ENCODE measurements at regions not wholly inside any gene's neighbourhood (a gene's known extent, or its start where the extent isn't known, plus 50 kb on each side); places are given as distances from the start of the nearest gene placed in this dataset.

GRCh38 chr10:43958964-43959363 lies 310.3 kb upstream of the ZNF32 start:
- Mint-ChIP-seq H3K27me3 (ENCODE audit: unreplicated experiment) (peaks cover 2% of the 10 kb centered on the region), H3K4me1 (ENCODE audit: unreplicated experiment) (peaks cover 15% of the 10 kb centered on the region), H3K4me3 (ENCODE audit: unreplicated experiment) (no peak overlapping the region), H3K36me3 (ENCODE audit: unreplicated experiment) (no peaks in the 10 kb centered on the region), H3K27ac (ENCODE audit: unreplicated experiment) (no peak overlapping the region), H3K9me3 (ENCODE audit: unreplicated experiment) (no peaks in the 10 kb centered on the region)
- TF ChIP-seq, protein P1, sequence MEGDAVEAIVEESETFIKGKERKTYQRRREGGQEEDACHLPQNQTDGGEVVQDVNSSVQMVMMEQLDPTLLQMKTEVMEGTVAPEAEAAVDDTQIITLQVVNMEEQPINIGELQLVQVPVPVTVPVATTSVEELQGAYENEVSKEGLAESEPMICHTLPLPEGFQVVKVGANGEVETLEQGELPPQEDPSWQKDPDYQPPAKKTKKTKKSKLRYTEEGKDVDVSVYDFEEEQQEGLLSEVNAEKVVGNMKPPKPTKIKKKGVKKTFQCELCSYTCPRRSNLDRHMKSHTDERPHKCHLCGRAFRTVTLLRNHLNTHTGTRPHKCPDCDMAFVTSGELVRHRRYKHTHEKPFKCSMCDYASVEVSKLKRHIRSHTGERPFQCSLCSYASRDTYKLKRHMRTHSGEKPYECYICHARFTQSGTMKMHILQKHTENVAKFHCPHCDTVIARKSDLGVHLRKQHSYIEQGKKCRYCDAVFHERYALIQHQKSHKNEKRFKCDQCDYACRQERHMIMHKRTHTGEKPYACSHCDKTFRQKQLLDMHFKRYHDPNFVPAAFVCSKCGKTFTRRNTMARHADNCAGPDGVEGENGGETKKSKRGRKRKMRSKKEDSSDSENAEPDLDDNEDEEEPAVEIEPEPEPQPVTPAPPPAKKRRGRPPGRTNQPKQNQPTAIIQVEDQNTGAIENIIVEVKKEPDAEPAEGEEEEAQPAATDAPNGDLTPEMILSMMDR (IDR thresholded peaks at IDR 0.05), result no peak
- DNase-seq (ENCODE audit: extremely low spot score, unreplicated experiment), result peak; percentile 63

DNA sequence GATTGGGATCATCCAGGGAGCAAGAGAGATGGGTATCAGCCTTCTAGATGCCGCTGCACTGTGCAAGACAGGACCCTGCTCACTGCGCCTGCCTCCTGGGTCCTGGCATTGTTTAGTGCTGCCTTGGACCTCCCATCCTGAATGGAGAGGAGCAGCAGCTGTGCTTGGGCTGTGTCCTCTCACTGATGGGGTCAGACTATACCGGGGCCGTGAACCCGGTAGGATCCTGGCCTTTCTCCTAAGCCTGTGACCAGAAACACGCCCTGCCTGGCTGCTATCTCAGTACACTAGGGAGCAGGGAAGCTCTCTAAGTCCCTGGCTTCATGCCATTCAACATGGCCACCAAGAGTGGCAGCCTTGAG lies 309.4 kb upstream of the ZNF32 start:
- Mint-ChIP-seq H3K36me3 (ENCODE audit: unreplicated experiment) (peaks cover 2% of the 10 kb centered on the region), H3K9me3 (ENCODE audit: unreplicated experiment) (peaks cover 4% of the 10 kb centered on the region), H3K4me3 (ENCODE audit: unreplicated experiment) (no peak overlapping the region), H3K27ac (ENCODE audit: unreplicated experiment) (no peak overlapping the region), H3K27me3 (ENCODE audit: unreplicated experiment) (peaks cover 2% of the 10 kb centered on the region), H3K4me1 (ENCODE audit: unreplicated experiment) (peaks cover 18% of the 10 kb centered on the region)
- peak; percentile 66 for DNase-seq (ENCODE audit: extremely low spot score, unreplicated experiment)
- TF ChIP-seq, protein P1 (IDR thresholded peaks at IDR 0.05), result no peak

GRCh38 chr10:43957267-43958070 lies 308.8 kb upstream of the ZNF32 start:
- Mint-ChIP-seq H3K4me3 (ENCODE audit: unreplicated experiment) (no peak overlapping the region), H3K27me3 (ENCODE audit: unreplicated experiment) (peaks cover 2% of the 10 kb centered on the region), H3K27ac (ENCODE audit: unreplicated experiment) (no peak overlapping the region), H3K4me1 (ENCODE audit: unreplicated experiment) (peaks cover 18% of the 10 kb centered on the region), H3K36me3 (ENCODE audit: unreplicated experiment) (peaks cover 5% of the 10 kb centered on the region), H3K9me3 (ENCODE audit: unreplicated experiment) (peaks cover 5% of the 10 kb centered on the region)
- TF ChIP-seq, protein P1 (IDR thresholded peaks at IDR 0.05), result no peak
- DNase-seq (ENCODE audit: extremely low spot score, unreplicated experiment), result peak; percentile 34

GRCh38 chr10:43955978-43956377 lies 307.3 kb upstream of the ZNF32 start:
- peaks cover 5% of the 10 kb centered on the region for H3K36me3 Mint-ChIP-seq (ENCODE audit: unreplicated experiment)
- H3K27ac Mint-ChIP-seq (ENCODE audit: unreplicated experiment), result no peak overlapping the region
- no peak overlapping the region for H3K4me3 Mint-ChIP-seq (ENCODE audit: unreplicated experiment)
- peaks cover 7% of the 10 kb centered on the region for H3K4me1 Mint-ChIP-seq (ENCODE audit: unreplicated experiment)
- TF ChIP-seq, protein P1 (IDR thresholded peaks at IDR 0.05), result no peak
- DNase-seq (ENCODE audit: extremely low spot score, unreplicated experiment), result no peak
- H3K27me3 Mint-ChIP-seq (ENCODE audit: unreplicated experiment), result no peaks in the 10 kb centered on the region
- peaks cover 5% of the 10 kb centered on the region for H3K9me3 Mint-ChIP-seq (ENCODE audit: unreplicated experiment)

- no peak overlapping the region for H3K4me3 Mint-ChIP-seq (ENCODE audit: unreplicated experiment)
- peaks cover 12% of the 10 kb centered on the region for H3K9me3 Mint-ChIP-seq (ENCODE audit: unreplicated experiment)
- peaks cover 6% of the 10 kb centered on the region for H3K4me1 Mint-ChIP-seq (ENCODE audit: unreplicated experiment)
- no peak overlapping the region for H3K27ac Mint-ChIP-seq (ENCODE audit: unreplicated experiment)
- peaks cover 5% of the 10 kb centered on the region for H3K36me3 Mint-ChIP-seq (ENCODE audit: unreplicated experiment)
- peak; percentile 44 for DNase-seq (ENCODE audit: extremely low spot score, unreplicated experiment)
- TF ChIP-seq, protein P1 (IDR thresholded peaks at IDR 0.05), result no peak
- H3K27me3 Mint-ChIP-seq (ENCODE audit: unreplicated experiment), result no peaks in the 10 kb centered on the region
Observed at GRCh38 chr10:43955002-43955596, 306.4 kb upstream of the ZNF32 start.

Measured in osteocyte (in vitro differentiated cells).